HepG2 (cell line): ENCODE measurements at regions not wholly inside any gene's neighbourhood (a gene's known extent, or its start where the extent isn't known, plus 50 kb on each side); places are given as distances from the start of the nearest gene placed in this dataset.

Experiments used
- ATAC-seq: fragments of 200-7000 bp; cut with Tn5 transposase; 3 replicates; pipeline ENCODE4 v1.9.1; 2020; ENCODE audit warnings: mild to moderate bottlenecking, moderate library complexity
- BruUV-seq: library from RNA; stranded (reverse); fragments of 400-500 nt; replicated peaks from 2 replicates; lab custom pipeline; 2021; lab: Mats Ljungman, UMichigan
- CTCF ChIA-PET: fragments of 300-600 bp; formaldehyde crosslinking; extraction: SDS; loops from one replicate; lab custom pipeline; 2021; ENCODE audit warnings: low total read pairs, inconsistent platforms, low intra/inter-chr PET ratio; lab: Yijun Ruan, JAX
- POLR2A ChIA-PET: fragments of 350-600 bp; sonication (Branson Sonifier 250); formaldehyde crosslinking; loops from one replicate; lab custom pipeline; 2020; ENCODE audit warnings: antibody characterized with exemption, inconsistent platforms; lab: Yijun Ruan, JAX
- DNase-seq: peaks from one replicate; pipeline ENCODE4 v3.0.0-alpha.2; 2015; ENCODE audit warnings: low spot score
- FAIRE-seq: peaks from 3 replicates; lab custom pipeline; 2011; peaks lifted over from hg19 to GRCh38; lab: Jason Lieb, UNC
- H2AFZ ChIP-seq: one replicate; pipeline ENCODE4 v1.6.1; 2011; ENCODE audit warnings: low read length, inconsistent platforms
- H3K27ac ChIP-seq: fragments of 300-600 bp; 3 replicates; pipeline ENCODE4 v1.8.0; 2011; ENCODE audit warnings: mixed run types, mild to moderate bottlenecking, mixed read lengths, low read length, inconsistent platforms; ENCODE audit not compliant: insufficient read depth; ENCODE audit errors: extremely low read length
- H3K27me3 ChIP-seq, 2 experiments: fragments of 200-600 bp in 1 of 2; 2 replicates in 1 of 2; 3 replicates in 1 of 2; pipeline versions ENCODE4 v1.6.0 to v1.8.0; 2011; ENCODE audit warnings: low read length in 2 of 2, mild to moderate bottlenecking in 2 of 2, moderate library complexity in 2 of 2, inconsistent platforms in 1 of 2; ENCODE audit not compliant: insufficient read depth in 2 of 2, control insufficient read depth in 1 of 2
- H3K36me3 ChIP-seq, 2 experiments: fragments of 200-600 bp in 1 of 2; replicated peaks in 1 of 2; 2 replicates in 1 of 2; 3 replicates in 1 of 2; pipeline versions ENCODE4 v1.5.1 to v1.8.0; 2011; ENCODE audit warnings: low read length in 2 of 2, inconsistent platforms in 1 of 2; ENCODE audit not compliant: insufficient read depth in 2 of 2, control insufficient read depth in 1 of 2
- H3K4me1 ChIP-seq: 2 replicates; pipeline ENCODE4 v1.5.1; 2012; ENCODE audit warnings: low read length, inconsistent platforms; ENCODE audit not compliant: insufficient read depth
- H3K4me2 ChIP-seq: 2 replicates; pipeline ENCODE4 v1.6.0; 2011; ENCODE audit warnings: low read depth, low read length, inconsistent platforms
- H3K4me3 ChIP-seq, 3 experiments: fragments of 200-600 bp in 1 of 3; sonication (generic), shearing (Covaris generic) in 1 of 3; replicated peaks in 1 of 3; 2 replicates each; pipeline ENCODE4 v1.5.1; 2011 to 2016; ENCODE audit warnings: low read length in 3 of 3, inconsistent platforms in 2 of 3, low read depth in 2 of 3, mild to moderate bottlenecking in 2 of 3, control low read depth in 1 of 3, mixed read lengths in 1 of 3; ENCODE audit not compliant: insufficient read depth in 1 of 3
- H3K79me2 ChIP-seq: one replicate; pipeline ENCODE4 v1.6.1; 2011; ENCODE audit warnings: low read length, inconsistent platforms; ENCODE audit not compliant: insufficient read depth
- H3K9ac ChIP-seq: 2 replicates; pipeline ENCODE4 v1.6.0; 2011; ENCODE audit warnings: mild to moderate bottlenecking, low read depth, low read length, inconsistent platforms; ENCODE audit not compliant: insufficient read depth
- H3K9me3 ChIP-seq: 2 replicates; pipeline ENCODE4 v1.5.1; 2012; ENCODE audit warnings: mild to moderate bottlenecking, low read length
- H4K20me1 ChIP-seq: 2 replicates; pipeline ENCODE4 v1.6.0; 2011; ENCODE audit warnings: inconsistent platforms, mild to moderate bottlenecking, low read length, moderate library complexity; ENCODE audit not compliant: insufficient read depth
- GABPA ChIP-seq, 2 experiments: IDR thresholded peaks; 2 replicates each; pipeline ENCODE4 v1.6.1; 2011 to 2016; ENCODE audit warnings: low read depth in 2 of 2, low read length in 1 of 2, missing biosample characterization in 1 of 2, missing genetic modification characterization in 1 of 2
- HNRNPH1 ChIP-seq: fragments of 200-400 bp; formaldehyde crosslinking; optimal IDR thresholded peaks from 2 replicates; pipeline ENCODE3; 2017; ENCODE audit warnings: mild to moderate bottlenecking, low read depth, low read length
- HOMEZ ChIP-seq: IDR thresholded peaks from 2 replicates; pipeline ENCODE4 v1.6.1; 2016; ENCODE audit warnings: low read depth
- MAFG ChIP-seq: sonication (generic); formaldehyde crosslinking; IDR thresholded peaks from 2 replicates; pipeline ENCODE4 v1.5.1; 2020; ENCODE audit warnings: mild to moderate bottlenecking, missing genetic modification reagents
- PHF8 ChIP-seq: sonication (generic); formaldehyde crosslinking; IDR thresholded peaks from 2 replicates; pipeline ENCODE4 v1.5.0; 2020; ENCODE audit warnings: missing genetic modification reagents
- ZBTB33 ChIP-seq: sonication (generic); formaldehyde crosslinking; IDR thresholded peaks from 2 replicates; pipeline ENCODE4 v1.4.0; 2020; ENCODE audit warnings: missing genetic modification reagents
- ZNF407 ChIP-seq: sonication (generic); formaldehyde crosslinking; IDR thresholded peaks from one replicate; pipeline ENCODE4 v1.5.1; 2020; ENCODE audit warnings: mild to moderate bottlenecking, missing genetic modification reagents; ENCODE audit errors: not compliant biosample characterization
- ZNF598 ChIP-seq: sonication (generic); formaldehyde crosslinking; IDR thresholded peaks from 2 replicates; pipeline ENCODE4 v1.5.1; 2020; ENCODE audit warnings: mild to moderate bottlenecking, missing genetic modification reagents, borderline replicate concordance
- ZNF639 ChIP-seq: conservative IDR thresholded peaks from 2 replicates; pipeline ENCODE4 v1.6.1; 2018; ENCODE audit warnings: missing genetic modification reagents
- ZNF691 ChIP-seq: sonication (generic); formaldehyde crosslinking; IDR thresholded peaks from 2 replicates; pipeline ENCODE4 v1.4.0; 2020; ENCODE audit warnings: missing genetic modification reagents, low read depth, mild to moderate bottlenecking, borderline replicate concordance
- ZSCAN30 ChIP-seq: sonication (generic); formaldehyde crosslinking; IDR thresholded peaks from 2 replicates; pipeline ENCODE4 v1.5.0; 2020; ENCODE audit warnings: mild to moderate bottlenecking, missing genetic modification reagents
- WGBS: methylation state at CpG from one replicate; pipeline ENCODE4 v1.1.6; 2017; ENCODE audit warnings: low lambda C conversion rate; 5-methylcytosine and 5-hydroxymethylcytosine counted together
- in situ Hi-C: cut with HindIII; loops from 2 replicates; pipeline ENCODE4 v1.10.0; 2017; ENCODE audit warnings: low pct_unique_long_range_greater_than_20kb; ENCODE audit not compliant: extremely low pct_ligation_motif_present
- intact Hi-C: fragments of 100-400 bp; cut with micrococcal nuclease; formaldehyde crosslinking; loops from one replicate; pipeline ENCODE4 v1.10.0; 2022; ENCODE audit not compliant: unreplicated experiment

GRCh38 chr1:26645734-26646133 lies 50.1 kb upstream of the ARID1A start:
- DNase-seq (no peak), ATAC-seq (no peak), FAIRE-seq (no peak)
- POLR2A ChIA-PET: no interaction called here
- intact Hi-C loops (no loop called here), in situ Hi-C loops (no loop called here)
- H2AFZ ChIP-seq: no peak overlapping the region
- 25% methylated on average over 1 of the region's 1 CpG for WGBS
- no peaks in the 10 kb centered on the region for H3K4me1 ChIP-seq
- H3K36me3 ChIP-seq: no peaks in the 10 kb centered on the region
- no peak overlapping the region for H3K4me2 ChIP-seq
- no peak overlapping the region for H3K4me3 ChIP-seq
- no TSS peak for BruUV-seq
- no peaks in the 10 kb centered on the region for H4K20me1 ChIP-seq
- CTCF ChIA-PET: no interaction called here
- no peaks in the 10 kb centered on the region for H3K9me3 ChIP-seq
- no peak overlapping the region for H3K9ac ChIP-seq
- H3K79me2 ChIP-seq: no peaks in the 10 kb centered on the region
- H3K27ac ChIP-seq: no peak overlapping the region
- H3K27me3 ChIP-seq: no peaks in the 10 kb centered on the region
- no peak for TF ChIP-seq PHF8 (CRISPR knock-in tag)
- no peak for TF ChIP-seq ZNF598 (CRISPR knock-in tag)
- TF ChIP-seq HOMEZ: no peak
- no peak for TF ChIP-seq ZSCAN30
- TF ChIP-seq ZNF639 (CRISPR knock-in tag): no peak
- TF ChIP-seq ZNF691 (CRISPR knock-in tag): no peak
- no peak for TF ChIP-seq GABPA (IDR thresholded peaks at IDR 0.05; ENCODE audit: low read depth, low read length)
- TF ChIP-seq GABPA (CRISPR knock-in tag; IDR thresholded peaks at IDR 0.05; ENCODE audit: low read depth): no peak
- no peak for TF ChIP-seq MAFG (CRISPR knock-in tag)
- no peak for TF ChIP-seq HNRNPH1
- no peak for TF ChIP-seq ZNF407 (CRISPR knock-in tag)
- no peak for TF ChIP-seq ZBTB33 (CRISPR knock-in tag)
